Stimulated activated CD8-positive, alpha-beta memory T cell treated with anti-CD3 and anti-CD28 coated beads, Interleukin-7, amount 100 ng/mL, for 1 hour (primary cell): ENCODE measurements at regions not wholly inside any gene's neighbourhood (a gene's known extent, or its start where the extent isn't known, plus 50 kb on each side); places are given as distances from the start of the nearest gene placed in this dataset.

Experiments used
- DNase-seq, 2 donors: peaks; one replicate each; pipeline ENCODE4 v3.0.0-alpha.2; 2020; ENCODE audit warnings: low read depth in 2 of 2

GRCh38 chr18:39396168-39396567 is 1830.6 kb upstream of the CELF4 start:
- no peak for DNase-seq

- DNase-seq: no peak
These were observed 1824.3 kb upstream of the CELF4 start for GRCh38 chr18:39389800-39390379.

- DNase-seq: no peak
These were observed 1815.3 kb upstream of the CELF4 start for GRCh38 chr18:39380866-39381265.

GRCh38 chr18:39380186-39380725 is 1814.7 kb upstream of the CELF4 start:
- DNase-seq: no peak

GRCh38 chr18:39375066-39375465 is 1809.5 kb upstream of the CELF4 start:
- no peak for DNase-seq

- DNase-seq: no peak
These were observed 1806.4 kb upstream of the CELF4 start for GRCh38 chr18:39371996-39372395.

- DNase-seq: no peak
These were observed 1801.1 kb upstream of the CELF4 start for GRCh38 chr18:39366656-39367055.

GRCh38 chr18:39365836-39366485 is 1800.4 kb upstream of the CELF4 start:
- no peak for DNase-seq

GRCh38 chr18:39360072-39360471 is 1794.5 kb upstream of the CELF4 start:
- DNase-seq: no peak

GRCh38 chr18:39359636-39360035 is 1794.0 kb upstream of the CELF4 start:
- DNase-seq: no peak

GRCh38 chr18:39350945-39351344 is 1785.3 kb upstream of the CELF4 start:
- DNase-seq: no peak

GRCh38 chr18:39349801-39350200 is 1784.2 kb upstream of the CELF4 start:
- no peak for DNase-seq

GRCh38 chr18:39348757-39349156 is 1783.2 kb upstream of the CELF4 start:
- DNase-seq: no peak

- no peak for DNase-seq
These were observed 1782.1 kb upstream of the CELF4 start for GRCh38 chr18:39347701-39348100.

- DNase-seq: no peak
These were observed 1781.3 kb upstream of the CELF4 start for GRCh38 chr18:39346916-39347315.

- no peak for DNase-seq
These were observed 1779.7 kb upstream of the CELF4 start for GRCh38 chr18:39345321-39345720.

GRCh38 chr18:39344487-39344886 is 1778.9 kb upstream of the CELF4 start:
- no peak for DNase-seq

- no peak for DNase-seq
These were observed 1775.5 kb upstream of the CELF4 start for GRCh38 chr18:39341129-39341528.

- no peak for DNase-seq
These were observed 1774.8 kb upstream of the CELF4 start for GRCh38 chr18:39340418-39340817.

GRCh38 chr18:39329496-39330275 is 1764.1 kb upstream of the CELF4 start:
- DNase-seq: no peak

- DNase-seq: no peak
These were observed 1761.2 kb upstream of the CELF4 start for GRCh38 chr18:39326772-39327171.

- no peak for DNase-seq
These were observed 1760.4 kb upstream of the CELF4 start for GRCh38 chr18:39325973-39326372.

GRCh38 chr18:39319141-39319540 is 1753.5 kb upstream of the CELF4 start:
- no peak for DNase-seq
